ENCODE measurements at regions not wholly inside any gene's neighbourhood (a gene's known extent, or its start where the extent isn't known, plus 50 kb on each side); places are given as distances from the start of the nearest gene placed in this dataset.

DNA sequence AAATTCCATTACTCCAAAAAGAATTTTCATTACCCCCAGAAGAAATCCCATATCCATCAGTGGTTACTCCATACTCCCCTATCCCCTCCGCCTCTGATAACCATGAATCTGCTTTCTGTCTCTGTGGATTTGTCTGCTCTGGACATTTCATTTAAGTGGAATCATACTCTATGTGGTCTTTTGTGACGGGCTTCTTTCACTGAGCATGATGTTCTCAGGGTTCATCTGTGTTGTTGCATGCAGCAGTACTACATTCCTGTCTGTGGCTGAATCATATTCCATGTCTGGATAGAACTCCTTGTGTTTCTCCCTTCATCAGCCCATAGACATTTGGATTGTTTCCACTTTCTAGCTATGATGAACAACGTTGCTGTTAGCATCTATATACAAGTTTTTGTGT, 59.5 kb upstream of the IRX3 start:
- DNase-seq (ENCODE audit: low spot score) = no peak
- no peak for ATAC-seq

DNA sequence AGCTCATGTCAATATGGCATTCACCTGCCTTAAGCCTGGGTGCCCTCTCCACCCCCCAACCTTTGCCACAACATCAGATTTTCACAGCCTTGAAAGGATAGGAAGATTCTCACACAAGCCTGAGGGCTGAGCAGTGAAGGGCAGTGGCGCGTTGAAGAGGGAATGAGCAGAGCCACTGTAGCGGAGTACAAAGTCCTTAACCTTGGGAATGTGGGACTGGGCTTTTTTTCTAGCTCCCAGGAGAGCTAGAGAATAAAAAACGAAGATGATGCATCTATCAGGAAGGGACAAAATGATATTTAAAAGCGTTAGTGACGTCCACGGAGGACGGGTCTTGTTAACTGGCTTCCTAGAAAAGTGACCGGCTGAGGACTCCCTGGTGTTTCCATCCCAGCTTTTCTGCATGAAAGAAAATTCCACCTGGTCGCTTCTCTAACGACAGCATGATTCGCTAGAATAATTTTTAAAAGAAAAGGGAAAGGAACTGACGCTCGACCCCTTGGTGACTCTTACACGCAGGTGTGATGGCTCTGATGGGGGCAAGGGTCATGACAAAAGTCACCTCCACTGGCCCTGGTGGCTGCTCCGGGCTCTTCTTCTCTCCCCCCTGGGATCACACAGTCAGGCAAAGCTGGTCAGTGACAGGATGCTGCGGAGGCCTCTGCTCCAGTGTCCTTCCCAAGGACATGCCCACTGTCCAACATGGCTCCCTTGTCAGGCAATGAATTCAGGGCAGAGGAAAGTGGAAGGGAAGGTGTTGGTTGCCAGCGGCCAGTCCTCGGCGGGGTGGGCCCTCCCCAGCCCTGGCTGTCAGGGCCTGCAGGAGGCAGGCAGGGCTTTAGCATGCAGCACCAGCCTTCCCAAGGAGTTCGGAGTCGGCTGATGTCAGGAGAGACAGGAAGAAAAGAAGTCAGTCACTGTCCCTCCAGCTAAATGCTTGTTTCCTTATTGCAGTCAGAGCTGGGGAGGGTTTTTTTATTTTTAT, 58.4 kb upstream of the IRX3 start:
- ATAC-seq (no peak), DNase-seq (ENCODE audit: low spot score) (no peak)

DNA sequence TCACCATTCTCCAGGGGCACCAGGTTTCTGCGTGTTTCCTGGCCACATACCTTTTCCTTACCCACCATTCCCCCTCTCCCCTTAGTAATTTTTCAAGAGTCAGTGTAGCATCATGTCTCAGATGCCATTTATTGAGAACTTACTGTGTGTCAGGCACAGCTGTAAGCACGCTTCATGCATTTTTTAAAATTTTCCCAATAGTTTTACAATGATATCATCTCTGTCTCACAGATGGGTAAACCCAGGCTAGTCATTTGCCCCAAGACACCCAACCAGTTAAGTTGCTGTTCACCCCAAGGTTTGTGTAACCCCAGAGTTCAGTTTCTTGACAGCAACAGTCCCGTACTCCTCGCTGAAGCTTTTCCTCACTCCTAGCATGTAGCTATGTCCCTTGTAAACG, 56.4 kb upstream of the IRX3 start:
- ATAC-seq (no peak), DNase-seq (ENCODE audit: low spot score) (no peak)

- no peak for DNase-seq (ENCODE audit: low spot score)
Measured at GRCh38 chr16:54341892-54342776, 55.5 kb upstream of the IRX3 start.

DNA sequence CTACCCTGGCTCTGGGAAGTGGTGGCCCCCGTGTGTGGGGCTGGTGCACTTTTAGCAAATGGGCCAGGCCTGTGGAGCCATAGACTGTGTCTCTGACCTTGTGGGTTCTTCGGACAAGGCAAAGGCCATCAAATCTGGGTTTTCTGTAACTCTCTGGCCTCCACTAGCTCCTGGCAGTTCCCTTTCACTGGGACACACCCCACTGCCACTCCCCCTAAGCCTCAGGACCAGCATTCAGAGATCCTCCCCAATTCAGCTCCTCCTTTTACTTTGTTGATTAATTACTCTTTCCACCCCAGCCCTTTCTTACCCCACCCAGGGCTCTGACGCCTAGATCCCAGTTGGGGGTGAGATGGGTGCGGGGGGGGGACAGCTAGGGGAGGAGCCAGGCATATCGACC, 53.9 kb upstream of the IRX3 start:
- no peak for ATAC-seq
- no peak for DNase-seq (ENCODE audit: low spot score)

More at GRCh38 chr16:54341892-54342776, 55.5 kb upstream of the IRX3 start:
- no peak for ATAC-seq

- ATAC-seq (no peak), DNase-seq (ENCODE audit: low spot score) (no peak)
Measured at GRCh38 chr16:54336631-54337204, 50.1 kb upstream of the IRX3 start.
